ENCODE measurements at regions not wholly inside any gene's neighbourhood (a gene's known extent, or its start where the extent isn't known, plus 50 kb on each side); places are given as distances from the start of the nearest gene placed in this dataset.

DNA sequence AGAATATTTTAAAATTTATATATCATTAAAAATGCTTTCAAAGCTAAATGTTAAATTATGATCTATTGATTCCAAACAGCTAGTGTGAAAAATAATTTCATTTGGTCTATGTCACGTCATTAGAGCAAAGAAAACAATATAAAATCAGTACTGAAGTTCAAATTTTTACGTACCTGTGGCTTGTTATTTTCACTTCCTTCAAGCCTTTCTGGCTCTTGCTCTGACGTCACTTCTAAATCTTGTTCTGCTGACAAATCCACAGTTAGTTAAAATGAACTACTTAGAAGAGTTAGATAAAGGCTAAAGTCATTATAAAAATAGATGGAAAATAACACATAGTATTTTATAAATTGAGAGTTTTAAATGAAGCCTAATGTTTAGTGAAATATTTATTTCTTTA lies 147.7 kb upstream of the TUBA3C start:
- WGBS, result 73% methylated on average over 3 of the region's 3 CpGs
- H3K27me3 ChIP-seq, result no peaks in the 10 kb centered on the region
- no peaks in the 10 kb centered on the region for H3K36me3 ChIP-seq
- no peak for DNase-seq (ENCODE audit: low spot score in 2 of 2)
- no peak overlapping the region for H3K4me3 ChIP-seq
- H3K27ac ChIP-seq, result no peak overlapping the region
- no peak for TF ChIP-seq EP300 (IDR thresholded peaks at IDR 0.05)
- H3K4me1 ChIP-seq, result no peaks in the 10 kb centered on the region
- no peaks in the 10 kb centered on the region for H3K9me3 ChIP-seq

DNA sequence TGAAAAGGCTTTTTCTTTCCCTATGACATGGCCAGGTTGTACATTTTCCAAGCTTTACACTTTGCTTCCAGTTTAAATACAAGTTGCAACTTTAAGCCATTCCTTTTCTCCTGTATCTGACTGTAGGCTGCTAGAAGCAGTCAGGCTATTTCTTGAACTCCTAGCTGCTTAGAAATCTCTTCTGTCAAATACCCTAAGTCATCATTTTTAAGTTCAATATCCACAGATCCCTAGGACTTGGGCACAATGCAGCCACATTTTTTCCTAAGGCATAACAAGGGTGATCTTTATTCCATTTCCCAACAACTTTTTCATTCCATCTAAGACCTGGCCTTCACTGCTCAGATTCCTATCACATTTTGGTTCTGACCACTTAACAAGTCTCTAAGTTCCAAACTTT lies 142.7 kb upstream of the TUBA3C start:
- no peak for DNase-seq (ENCODE audit: low spot score in 2 of 2)
- no peak overlapping the region for H3K27ac ChIP-seq
- no peaks in the 10 kb centered on the region for H3K36me3 ChIP-seq
- no peak overlapping the region for H3K4me3 ChIP-seq
- H3K27me3 ChIP-seq, result no peaks in the 10 kb centered on the region
- no peaks in the 10 kb centered on the region for H3K4me1 ChIP-seq
- TF ChIP-seq POLR2A (IDR thresholded peaks at IDR 0.05) (no peak), POLR2AphosphoS5 (IDR thresholded peaks at IDR 0.05) (no peak), EP300 (IDR thresholded peaks at IDR 0.05) (no peak)
- TF ChIP-seq, protein P1, sequence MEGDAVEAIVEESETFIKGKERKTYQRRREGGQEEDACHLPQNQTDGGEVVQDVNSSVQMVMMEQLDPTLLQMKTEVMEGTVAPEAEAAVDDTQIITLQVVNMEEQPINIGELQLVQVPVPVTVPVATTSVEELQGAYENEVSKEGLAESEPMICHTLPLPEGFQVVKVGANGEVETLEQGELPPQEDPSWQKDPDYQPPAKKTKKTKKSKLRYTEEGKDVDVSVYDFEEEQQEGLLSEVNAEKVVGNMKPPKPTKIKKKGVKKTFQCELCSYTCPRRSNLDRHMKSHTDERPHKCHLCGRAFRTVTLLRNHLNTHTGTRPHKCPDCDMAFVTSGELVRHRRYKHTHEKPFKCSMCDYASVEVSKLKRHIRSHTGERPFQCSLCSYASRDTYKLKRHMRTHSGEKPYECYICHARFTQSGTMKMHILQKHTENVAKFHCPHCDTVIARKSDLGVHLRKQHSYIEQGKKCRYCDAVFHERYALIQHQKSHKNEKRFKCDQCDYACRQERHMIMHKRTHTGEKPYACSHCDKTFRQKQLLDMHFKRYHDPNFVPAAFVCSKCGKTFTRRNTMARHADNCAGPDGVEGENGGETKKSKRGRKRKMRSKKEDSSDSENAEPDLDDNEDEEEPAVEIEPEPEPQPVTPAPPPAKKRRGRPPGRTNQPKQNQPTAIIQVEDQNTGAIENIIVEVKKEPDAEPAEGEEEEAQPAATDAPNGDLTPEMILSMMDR (IDR thresholded peaks at IDR 0.05), result no peak
- H3K9me3 ChIP-seq, result peaks cover 13% of the 10 kb centered on the region

DNA sequence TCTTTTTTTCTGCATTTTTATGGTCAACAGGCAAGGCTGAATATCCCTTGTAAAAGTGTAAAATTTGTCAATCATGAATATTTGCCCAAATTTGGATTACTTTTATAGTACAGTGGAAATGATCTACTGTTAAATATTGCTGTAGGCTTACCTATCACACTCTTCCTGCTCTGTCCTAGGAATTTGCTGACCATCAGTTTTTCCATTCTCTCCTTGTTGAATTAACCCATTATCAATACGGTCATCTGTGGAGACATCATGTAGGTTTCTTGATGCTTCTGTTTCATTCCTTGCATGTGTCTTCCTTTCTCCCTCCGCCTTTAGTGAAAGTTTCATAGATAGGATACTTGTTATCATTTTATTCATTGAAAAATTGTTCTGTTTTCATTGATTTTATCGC lies 139.6 kb upstream of the TUBA3C start:
- Histone ChIP-seq H3K27ac (no peak overlapping the region), H3K27me3 (no peaks in the 10 kb centered on the region), H3K4me1 (no peaks in the 10 kb centered on the region), H3K36me3 (no peaks in the 10 kb centered on the region), H3K4me3 (no peak overlapping the region), H3K9me3 (peaks cover 13% of the 10 kb centered on the region)
- WGBS, result 72% methylated on average over 3 of the region's 3 CpGs
- TF ChIP-seq POLR2AphosphoS5 (IDR thresholded peaks at IDR 0.05), result no peak
- no peak for TF ChIP-seq POLR2A (IDR thresholded peaks at IDR 0.05)
- TF ChIP-seq, protein P1 (IDR thresholded peaks at IDR 0.05), result no peak
- no peak for TF ChIP-seq EP300 (IDR thresholded peaks at IDR 0.05)
- DNase-seq (ENCODE audit: low spot score in 2 of 2), result no peak

DNA sequence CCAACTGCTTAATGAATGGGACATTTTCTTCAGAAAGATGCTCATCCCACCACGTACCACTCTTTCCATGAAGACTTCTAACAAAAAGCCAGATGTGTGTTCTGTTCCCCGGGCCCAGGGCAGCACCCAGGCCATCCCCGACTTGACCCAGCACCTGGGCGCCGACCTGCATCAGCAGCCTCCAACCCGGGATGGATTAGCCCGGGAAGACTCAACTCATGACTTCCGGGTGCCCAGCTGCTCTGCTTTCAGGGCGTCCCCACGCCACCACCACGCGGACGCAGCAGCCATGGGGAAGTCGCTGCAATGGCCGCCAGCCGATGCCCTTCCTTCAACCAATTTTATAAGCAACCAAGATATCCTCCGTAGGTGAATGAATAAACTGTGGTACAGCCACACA lies 123.8 kb upstream of the TUBA3C start:
- Histone ChIP-seq H3K4me1 (no peaks in the 10 kb centered on the region), H3K27ac (no peak overlapping the region), H3K4me3 (no peak overlapping the region), H3K27me3 (no peaks in the 10 kb centered on the region), H3K9me3 (no peaks in the 10 kb centered on the region), H3K36me3 (no peaks in the 10 kb centered on the region)
- 84% methylated on average over 17 of the region's 17 CpGs for whole genome bisulfite sequencing
- TF ChIP-seq, protein P1 (IDR thresholded peaks at IDR 0.05), result no peak
- no peak for TF ChIP-seq POLR2AphosphoS5 (IDR thresholded peaks at IDR 0.05)
- no peak for TF ChIP-seq POLR2A (IDR thresholded peaks at IDR 0.05)
- no peak for TF ChIP-seq EP300 (IDR thresholded peaks at IDR 0.05)
- no peak for DNase-seq (ENCODE audit: low spot score in 2 of 2)

DNA sequence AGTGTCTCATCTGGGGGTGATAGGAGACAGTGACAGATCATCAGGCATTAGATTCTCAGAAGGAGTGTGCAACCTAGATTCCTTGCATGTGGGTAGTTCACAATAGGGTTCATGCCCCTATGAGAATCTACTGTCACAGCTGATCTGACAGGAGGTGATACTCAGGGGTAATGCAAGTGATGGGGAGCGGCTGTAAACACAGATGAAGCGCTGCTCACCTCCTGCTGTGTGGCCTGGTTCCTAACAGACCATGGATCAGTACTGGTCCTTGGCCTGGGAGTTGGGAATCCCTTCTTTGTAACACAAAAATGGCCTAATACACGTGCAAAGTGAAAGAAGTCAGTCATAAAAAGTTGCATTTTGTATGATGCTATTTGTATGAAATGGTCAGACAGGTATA lies 107.6 kb upstream of the TUBA3C start:
- Histone ChIP-seq H3K27ac (no peak overlapping the region), H3K4me3 (no peak overlapping the region), H3K9me3 (no peaks in the 10 kb centered on the region), H3K4me1 (no peaks in the 10 kb centered on the region), H3K36me3 (no peaks in the 10 kb centered on the region), H3K27me3 (no peaks in the 10 kb centered on the region)
- TF ChIP-seq POLR2A (IDR thresholded peaks at IDR 0.05) (no peak), POLR2AphosphoS5 (IDR thresholded peaks at IDR 0.05) (no peak), EP300 (IDR thresholded peaks at IDR 0.05) (no peak)
- TF ChIP-seq, protein P1 (IDR thresholded peaks at IDR 0.05), result no peak
- DNase-seq (ENCODE audit: low spot score in 2 of 2), result no peak
- 60% methylated on average over 3 of the region's 3 CpGs for WGBS

DNA sequence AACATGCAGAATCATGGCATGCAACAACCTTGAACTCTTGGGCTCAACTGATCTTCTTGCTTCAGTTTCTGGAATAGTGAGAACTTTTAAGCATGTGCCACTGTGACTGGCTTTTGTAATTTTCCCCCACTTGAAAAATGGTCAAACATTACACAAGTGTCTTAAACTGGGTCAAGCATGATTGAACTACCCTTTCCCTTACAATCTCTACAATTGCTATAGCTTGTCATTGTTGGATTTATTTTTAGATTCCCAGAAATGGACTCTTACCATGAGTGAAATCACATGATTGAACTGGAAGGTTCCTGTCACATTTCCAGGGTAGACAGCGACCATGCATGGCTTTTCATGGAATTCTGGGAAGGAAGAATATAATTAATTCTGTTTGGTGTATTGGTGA lies 102.2 kb upstream of the TUBA3C start:
- Histone ChIP-seq H3K9me3 (no peaks in the 10 kb centered on the region), H3K4me1 (no peaks in the 10 kb centered on the region), H3K36me3 (no peaks in the 10 kb centered on the region), H3K27me3 (no peaks in the 10 kb centered on the region), H3K27ac (no peak overlapping the region), H3K4me3 (no peak overlapping the region)
- no peak for DNase-seq (ENCODE audit: low spot score in 2 of 2)
- WGBS, result 33% methylated on average over 1 of the region's 1 CpG
- TF ChIP-seq POLR2A (IDR thresholded peaks at IDR 0.05), result no peak
- no peak for TF ChIP-seq EP300 (IDR thresholded peaks at IDR 0.05)
- TF ChIP-seq POLR2AphosphoS5 (IDR thresholded peaks at IDR 0.05), result no peak
- TF ChIP-seq, protein P1 (IDR thresholded peaks at IDR 0.05), result no peak
